GM12878 (cell line): ENCODE measurements at regions not wholly inside any gene's neighbourhood (a gene's known extent, or its start where the extent isn't known, plus 50 kb on each side); places are given as distances from the start of the nearest gene placed in this dataset.

ENCODE experiments used
- ATAC-seq: fragments of 200-7000 bp; cut with Tn5 transposase; 3 replicates; pipeline ENCODE4 v1.9.1; 2020; ENCODE audit warnings: mild to moderate bottlenecking, moderate library complexity
- BruUV-seq: library from RNA; stranded (reverse); fragments of 400-500 nt; replicated peaks from 2 replicates; lab custom pipeline; 2021; lab: Mats Ljungman, UMichigan
- CTCF ChIA-PET: fragments of 300-600 bp; sonication (Branson Sonifier 250); formaldehyde crosslinking; extraction: SDS; loops from one replicate; lab custom pipeline; 2021; ENCODE audit warnings: inconsistent platforms; lab: Yijun Ruan, JAX
- POLR2A ChIA-PET: fragments of 350-600 bp; formaldehyde crosslinking; extraction: SDS; loops from one replicate; lab custom pipeline; 2021; ENCODE audit warnings: inconsistent platforms; lab: Charles Lee
- RAD21 ChIA-PET: fragments of 300-600 bp; sonication (Branson Sonifier 250); formaldehyde crosslinking; loops from one replicate; lab custom pipeline; 2023; ENCODE audit warnings: antibody characterized with exemption; ENCODE audit not compliant: unreplicated experiment; lab: Charles Lee
- SMC1A ChIA-PET: fragments of 300-600 bp; sonication (Branson Sonifier 250); formaldehyde crosslinking; loops from one replicate; lab custom pipeline; 2023; ENCODE audit not compliant: unreplicated experiment, uncharacterized antibody; lab: Charles Lee
- DNase-seq: peaks from one replicate; pipeline ENCODE4 v3.0.0-alpha.2; 2011; ENCODE audit warnings: low read depth, low spot score
- FAIRE-seq: peaks from 3 replicates; lab custom pipeline; 2011; peaks lifted over from hg19 to GRCh38; lab: Jason Lieb, UNC
- H2AFZ ChIP-seq: 2 replicates; pipeline ENCODE4 v1.6.0; 2011; ENCODE audit warnings: low read depth, low read length, control low read depth; ENCODE audit not compliant: control insufficient read depth
- H3K27ac ChIP-seq: 2 replicates; pipeline ENCODE4 v1.5.1; 2011; ENCODE audit warnings: control low read depth; ENCODE audit not compliant: control insufficient read depth, insufficient read depth
- H3K27me3 ChIP-seq, 2 experiments: replicated peaks in 1 of 2; 2 replicates each; pipeline versions ENCODE4 v1.6.0 to v1.6.1; 2011; ENCODE audit warnings: low read length in 1 of 2; ENCODE audit not compliant: control insufficient read depth in 2 of 2, insufficient read depth in 2 of 2
- H3K36me3 ChIP-seq, 2 experiments: 2 replicates each; pipeline ENCODE4 v1.5.1; 2011; ENCODE audit warnings: low read length in 1 of 2; ENCODE audit not compliant: control insufficient read depth in 2 of 2, insufficient read depth in 2 of 2
- H3K4me1 ChIP-seq: 2 replicates; pipeline ENCODE4 v1.6.1; 2011; ENCODE audit warnings: mild to moderate bottlenecking, low read length, moderate library complexity, mixed read lengths; ENCODE audit not compliant: control insufficient read depth, insufficient read depth
- H3K4me2 ChIP-seq: 2 replicates; pipeline ENCODE4 v1.6.0; 2011; ENCODE audit warnings: control low read depth; ENCODE audit not compliant: control insufficient read depth, insufficient read depth
- H3K4me3 ChIP-seq: fragments of 200-600 bp; sonication (generic); 2 replicates; pipeline ENCODE4 v1.5.1; 2016
- H3K79me2 ChIP-seq: 2 replicates; pipeline ENCODE4 v1.6.0; 2011; ENCODE audit warnings: low read length; ENCODE audit not compliant: control insufficient read depth, insufficient read depth
- H3K9ac ChIP-seq: 2 replicates; pipeline ENCODE4 v1.8.0; 2011; ENCODE audit warnings: low read length, control low read depth, mixed read lengths; ENCODE audit not compliant: control insufficient read depth, insufficient read depth
- H3K9me3 ChIP-seq: replicated peaks from 3 replicates; pipeline ENCODE4 v1.5.1; 2011; ENCODE audit warnings: mild to moderate bottlenecking, low read length; ENCODE audit not compliant: control insufficient read depth, insufficient read depth
- H4K20me1 ChIP-seq: 2 replicates; pipeline ENCODE4 v1.6.0; 2011; ENCODE audit not compliant: control insufficient read depth, insufficient read depth
- POLR2AphosphoS5 ChIP-seq: IDR thresholded peaks from 2 replicates; pipeline ENCODE4 v1.6.1; 2011; ENCODE audit warnings: mild to moderate bottlenecking, low read length, inconsistent platforms
- SKIL ChIP-seq: fragments of 450-650 bp; IDR thresholded peaks from 2 replicates; pipeline ENCODE4 v1.6.1; 2017; ENCODE audit warnings: mild to moderate bottlenecking, low read depth, inconsistent platforms; ENCODE audit not compliant: poor library complexity, severe bottlenecking
- SPI1 ChIP-seq: IDR thresholded peaks from 2 replicates; pipeline ENCODE4 v1.6.1; 2011; ENCODE audit warnings: low read depth, mild to moderate bottlenecking, low read length, moderate library complexity, borderline replicate concordance; ENCODE audit not compliant: insufficient read depth
- YY1 ChIP-seq: IDR thresholded peaks from 2 replicates; pipeline ENCODE4 v1.6.1; 2011; ENCODE audit warnings: low read depth, mild to moderate bottlenecking, low read length
- WGBS: methylation state at CpG from one replicate; pipeline ENCODE4 v1.1.6; 2016; ENCODE audit warnings: low lambda C conversion rate; ENCODE audit not compliant: insufficient replicate concordance, insufficient coverage; ENCODE audit errors: missing lambda C conversion rate; 5-methylcytosine and 5-hydroxymethylcytosine counted together
- in situ Hi-C: fragments of 300-500 bp; cut with MboI; formaldehyde crosslinking; loops from 9 replicates; pipeline ENCODE4 v1.14.3; 2018; ENCODE audit warnings: mixed read lengths
- intact Hi-C: fragments of 100-400 bp; cut with micrococcal nuclease; formaldehyde crosslinking; loops from one replicate; pipeline ENCODE4 v1.14.2; 2022; ENCODE audit not compliant: unreplicated experiment

- Histone ChIP-seq H4K20me1 (no peaks in the 10 kb centered on the region), H3K79me2 (no peaks in the 10 kb centered on the region), H3K4me3 (no peak overlapping the region), H3K36me3 (no peaks in the 10 kb centered on the region), H2AFZ (no peak overlapping the region), H3K4me1 (no peaks in the 10 kb centered on the region), H3K9me3 (no peaks in the 10 kb centered on the region), H3K9ac (no peak overlapping the region), H3K4me2 (no peak overlapping the region), H3K27me3 (no peaks in the 10 kb centered on the region), H3K27ac (no peak overlapping the region)
- TF ChIP-seq SKIL (no peak), YY1 (no peak)
- no peak for DNase-seq
- ATAC-seq, result no peak
- ChIA-PET POLR2A (no interaction called here), RAD21 (no interaction called here), SMC1A (interaction anchor here (0.7 kb wide), 1 partner anchor 23 kb away, joined by 3 read pairs; no protein-coding TSS in a partner anchor), CTCF (interaction anchor here (0.5 kb wide), 1 partner anchor 937 kb away, joined by 3 read pairs; no protein-coding TSS in a partner anchor)
- in situ Hi-C loops, result no loop called here
- 16% methylated on average over 5 of the region's 5 CpGs for whole genome bisulfite sequencing
- intact Hi-C loops, result no loop called here
- no peak for FAIRE-seq
- no TSS peak for BruUV-seq
Observed at GRCh38 chr10:52923520-52923919, 150.9 kb upstream of the MBL2 start.

- Histone ChIP-seq H2AFZ (no peak overlapping the region), H3K27ac (no peak overlapping the region), H3K4me2 (no peak overlapping the region), H4K20me1 (no peaks in the 10 kb centered on the region), H3K4me1 (no peaks in the 10 kb centered on the region), H3K36me3 (no peaks in the 10 kb centered on the region), H3K9ac (no peak overlapping the region), H3K79me2 (no peaks in the 10 kb centered on the region), H3K4me3 (no peak overlapping the region), H3K27me3 (no peaks in the 10 kb centered on the region; a peak in 1 of 4 replicates), H3K9me3 (no peaks in the 10 kb centered on the region)
- ATAC-seq, result no peak
- CTCF ChIA-PET, result no interaction called here
- intact Hi-C loops (no loop called here), in situ Hi-C loops (no loop called here)
- no TSS peak for BruUV-seq
- no peak for FAIRE-seq
- TF ChIP-seq POLR2AphosphoS5, result no peak
- peak; percentile 44; the same call in 1 of the 2 replicates for TF ChIP-seq SPI1
- SMC1A ChIA-PET, result no interaction called here
- POLR2A ChIA-PET, result no interaction called here
- DNase-seq, result no peak
- RAD21 ChIA-PET, result no interaction called here
Observed at GRCh38 chr10:52918714-52919305, 146.2 kb upstream of the MBL2 start.
